A673 (cell line): ENCODE measurements at regions not wholly inside any gene's neighbourhood (a gene's known extent, or its start where the extent isn't known, plus 50 kb on each side); places are given as distances from the start of the nearest gene placed in this dataset.

Experiments
- BruUV-seq: library from RNA; stranded (reverse); fragments of 400-500 nt; replicated peaks from 2 replicates; lab custom pipeline; 2021; lab: Mats Ljungman, UMichigan
- CTCF ChIA-PET: fragments of 300-600 bp; sonication (Branson Sonifier 250); formaldehyde crosslinking; loops from one replicate; lab custom pipeline; 2022; ENCODE audit warnings: antibody characterized with exemption; lab: Charles Lee
- POLR2A ChIA-PET: fragments of 300-600 bp; sonication (Branson Sonifier 250); formaldehyde crosslinking; loops from one replicate; lab custom pipeline; 2022; ENCODE audit warnings: antibody characterized with exemption; ENCODE audit not compliant: low non-redundant PET; lab: Charles Lee
- DNase-seq: peaks from one replicate; pipeline ENCODE4 v3.0.0-alpha.2; 2015; ENCODE audit warnings: low spot score
- H3K27ac ChIP-seq: fragments of 200-600 bp; sonication (generic); 2 replicates; pipeline ENCODE4 v1.5.1; 2016; ENCODE audit warnings: mixed run types, low read depth, mild to moderate bottlenecking, mixed read lengths, antibody characterized with exemption, low read length; ENCODE audit not compliant: poor library complexity, severe bottlenecking
- H3K27me3 ChIP-seq: fragments of 200-600 bp; sonication (generic); replicated peaks from 2 replicates; pipeline ENCODE4 v1.6.1; 2017; ENCODE audit warnings: mixed run types, low read depth, mild to moderate bottlenecking, mixed read lengths, antibody characterized with exemption, low read length; ENCODE audit not compliant: insufficient read depth, poor library complexity
- H3K36me3 ChIP-seq: fragments of 200-600 bp; sonication (generic); 2 replicates; pipeline ENCODE4 v1.6.1; 2016; ENCODE audit warnings: mixed run types, mild to moderate bottlenecking, mixed read lengths, antibody characterized with exemption, low read length; ENCODE audit not compliant: insufficient read depth, poor library complexity, severe bottlenecking
- H3K4me1 ChIP-seq: fragments of 200-600 bp; sonication (generic); 2 replicates; pipeline ENCODE4 v1.6.1; 2017; ENCODE audit warnings: mixed run types, mild to moderate bottlenecking, mixed read lengths, antibody characterized with exemption, low read length; ENCODE audit not compliant: insufficient read depth, poor library complexity, severe bottlenecking
- H3K4me3 ChIP-seq: fragments of 200-600 bp; sonication (generic); 2 replicates; pipeline ENCODE4 v1.5.1; 2016; ENCODE audit warnings: low read depth, mixed run types, mild to moderate bottlenecking, mixed read lengths, low read length; ENCODE audit not compliant: poor library complexity, severe bottlenecking
- H3K9me3 ChIP-seq: fragments of 200-600 bp; sonication (generic); 2 replicates; pipeline ENCODE4 v1.6.1; 2016; ENCODE audit warnings: mixed run types, low read depth, mild to moderate bottlenecking, mixed read lengths, antibody characterized with exemption, low read length; ENCODE audit not compliant: poor library complexity, severe bottlenecking
- CTCF ChIP-seq: fragments of 300-800, 200-600 bp; sonication (generic); conservative IDR thresholded peaks from 2 replicates; pipeline ENCODE4 v1.5.1; 2017; ENCODE audit warnings: low read depth, mild to moderate bottlenecking, antibody characterized with exemption, low read length, moderate library complexity, mixed read lengths
- EZH2 ChIP-seq: fragments of 200-600 bp; sonication (generic); IDR thresholded peaks from 2 replicates; pipeline ENCODE4 v1.6.1; 2017; ENCODE audit warnings: borderline replicate concordance, low read depth, mild to moderate bottlenecking, mixed read lengths, antibody characterized with exemption, low read length; ENCODE audit not compliant: poor library complexity, severe bottlenecking
- intact Hi-C: fragments of 100-400 bp; cut with micrococcal nuclease; formaldehyde crosslinking; loops from one replicate; pipeline ENCODE4 v1.10.0; 2022; ENCODE audit not compliant: unreplicated experiment

- Histone ChIP-seq H3K9me3 (no peaks in the 10 kb centered on the region), H3K27ac (no peak overlapping the region), H3K4me1 (peaks cover 23% of the 10 kb centered on the region), H3K27me3 (no peaks in the 10 kb centered on the region), H3K36me3 (no peaks in the 10 kb centered on the region), H3K4me3 (no peak overlapping the region)
- CTCF ChIA-PET = no interaction called here
- no TSS peak for BruUV-seq
- no peak for DNase-seq
- POLR2A ChIA-PET = no interaction called here
- TF ChIP-seq EZH2 (no peak), CTCF (no peak)
- intact Hi-C loops = no loop called here
Measured at GRCh38 chr9:86735772-86736458, 211.4 kb downstream of the GAS1 start.

GRCh38 chr9:86734771-86735170, 212.5 kb downstream of the GAS1 start:
- no TSS peak for BruUV-seq
- Histone ChIP-seq H3K9me3 (no peaks in the 10 kb centered on the region), H3K27me3 (no peaks in the 10 kb centered on the region), H3K4me3 (no peak overlapping the region), H3K36me3 (no peaks in the 10 kb centered on the region), H3K27ac (no peak overlapping the region), H3K4me1 (peaks cover 23% of the 10 kb centered on the region)
- peak; percentile 46 for DNase-seq
- TF ChIP-seq CTCF (no peak), EZH2 (no peak)
- POLR2A ChIA-PET = no interaction called here
- CTCF ChIA-PET = no interaction called here
- intact Hi-C loops = no loop called here

DNA sequence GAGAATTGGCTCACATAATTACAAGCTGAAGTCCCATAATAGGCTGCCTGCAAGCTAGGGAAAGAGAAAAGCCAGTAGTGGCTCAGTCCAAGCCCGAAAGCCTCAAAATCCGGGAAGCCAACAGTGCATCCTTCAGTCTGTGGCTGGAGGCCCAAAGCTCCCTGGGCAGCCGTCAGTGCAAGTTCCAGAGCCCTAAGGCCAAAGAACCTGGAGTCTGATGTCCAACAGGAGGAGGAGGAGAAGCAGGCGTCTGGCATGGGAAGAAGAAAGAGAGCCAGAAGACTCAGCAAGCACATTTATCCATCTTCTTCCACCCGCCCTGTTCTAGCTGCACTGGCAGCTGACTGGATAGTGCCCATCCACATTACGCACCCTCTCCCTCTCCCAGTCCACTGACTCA, 213.4 kb downstream of the GAS1 start:
- no peak overlapping the region for H3K4me3 ChIP-seq
- intact Hi-C loops = no loop called here
- H3K27ac ChIP-seq = no peak overlapping the region
- H3K36me3 ChIP-seq = no peaks in the 10 kb centered on the region
- no peaks in the 10 kb centered on the region for H3K27me3 ChIP-seq
- ChIA-PET POLR2A (no interaction called here), CTCF (no interaction called here)
- no peaks in the 10 kb centered on the region for H3K9me3 ChIP-seq
- TF ChIP-seq EZH2 (no peak), CTCF (no peak)
- BruUV-seq = no TSS peak
- peaks cover 23% of the 10 kb centered on the region for H3K4me1 ChIP-seq
- DNase-seq = no peak
